ENCODE measurements at regions not wholly inside any gene's neighbourhood (a gene's known extent, or its start where the extent isn't known, plus 50 kb on each side); places are given as distances from the start of the nearest gene placed in this dataset.

DNA sequence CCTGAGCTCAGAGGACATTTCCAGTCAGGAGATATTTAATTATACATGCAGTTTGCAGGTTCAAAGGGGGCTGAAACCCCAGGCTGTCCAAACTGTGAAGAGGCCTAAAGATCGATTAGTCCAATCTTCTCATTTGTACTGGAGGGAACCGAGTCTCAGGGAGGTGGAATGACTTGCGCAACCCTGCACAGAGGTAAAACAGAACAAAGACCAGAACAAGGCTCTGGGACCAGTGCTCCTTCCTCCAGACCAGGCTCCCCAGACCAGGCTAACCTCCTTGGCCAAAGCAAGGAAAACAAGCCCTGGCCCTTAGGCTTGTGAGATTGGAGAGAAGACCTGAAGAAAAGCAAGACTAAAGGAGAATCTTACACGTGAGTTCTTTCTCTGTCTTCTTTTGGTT lies 120.8 kb downstream of the ENC1 start:
- TF ChIP-seq, protein P1, sequence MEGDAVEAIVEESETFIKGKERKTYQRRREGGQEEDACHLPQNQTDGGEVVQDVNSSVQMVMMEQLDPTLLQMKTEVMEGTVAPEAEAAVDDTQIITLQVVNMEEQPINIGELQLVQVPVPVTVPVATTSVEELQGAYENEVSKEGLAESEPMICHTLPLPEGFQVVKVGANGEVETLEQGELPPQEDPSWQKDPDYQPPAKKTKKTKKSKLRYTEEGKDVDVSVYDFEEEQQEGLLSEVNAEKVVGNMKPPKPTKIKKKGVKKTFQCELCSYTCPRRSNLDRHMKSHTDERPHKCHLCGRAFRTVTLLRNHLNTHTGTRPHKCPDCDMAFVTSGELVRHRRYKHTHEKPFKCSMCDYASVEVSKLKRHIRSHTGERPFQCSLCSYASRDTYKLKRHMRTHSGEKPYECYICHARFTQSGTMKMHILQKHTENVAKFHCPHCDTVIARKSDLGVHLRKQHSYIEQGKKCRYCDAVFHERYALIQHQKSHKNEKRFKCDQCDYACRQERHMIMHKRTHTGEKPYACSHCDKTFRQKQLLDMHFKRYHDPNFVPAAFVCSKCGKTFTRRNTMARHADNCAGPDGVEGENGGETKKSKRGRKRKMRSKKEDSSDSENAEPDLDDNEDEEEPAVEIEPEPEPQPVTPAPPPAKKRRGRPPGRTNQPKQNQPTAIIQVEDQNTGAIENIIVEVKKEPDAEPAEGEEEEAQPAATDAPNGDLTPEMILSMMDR (IDR thresholded peaks at IDR 0.05): no peak
- TF ChIP-seq POLR2A (IDR thresholded peaks at IDR 0.05): no peak

Measured in ovary (tissue), 3 donors.